ENCODE measurements at regions not wholly inside any gene's neighbourhood (a gene's known extent, or its start where the extent isn't known, plus 50 kb on each side); places are given as distances from the start of the nearest gene placed in this dataset.

DNA sequence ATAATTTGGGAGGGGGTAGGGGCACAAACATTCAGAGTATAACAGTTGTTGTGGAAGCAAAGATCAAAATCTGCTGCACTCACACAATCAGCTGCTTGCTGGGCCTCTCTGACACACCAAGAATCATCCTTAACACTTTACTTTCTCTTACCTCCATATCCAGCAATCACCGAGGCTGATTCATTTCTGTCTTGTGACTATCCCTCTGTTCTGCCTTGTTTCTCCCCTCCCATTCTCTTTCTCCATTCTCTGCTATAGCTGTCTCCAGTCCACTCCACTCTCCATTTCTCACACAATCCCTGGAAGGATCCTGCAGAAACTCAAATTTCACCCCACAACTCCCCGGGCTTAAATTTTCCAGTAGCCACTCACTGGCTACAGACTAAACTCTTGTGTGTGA lies 91.8 kb upstream of the NGF start:
- no peak overlapping the region for H3K27ac Mint-ChIP-seq
- no peaks in the 10 kb centered on the region for H3K9me3 Mint-ChIP-seq
- no peaks in the 10 kb centered on the region for H3K4me1 Mint-ChIP-seq
- CTCF ChIA-PET: no interaction called here
- no peak overlapping the region for H3K4me3 Mint-ChIP-seq
- DNase-seq: no peak
- H3K36me3 Mint-ChIP-seq (ENCODE audit: low read depth): no peaks in the 10 kb centered on the region
- H3K27me3 Mint-ChIP-seq: peaks cover 4% of the 10 kb centered on the region
- POLR2A ChIA-PET: no interaction called here

DNA sequence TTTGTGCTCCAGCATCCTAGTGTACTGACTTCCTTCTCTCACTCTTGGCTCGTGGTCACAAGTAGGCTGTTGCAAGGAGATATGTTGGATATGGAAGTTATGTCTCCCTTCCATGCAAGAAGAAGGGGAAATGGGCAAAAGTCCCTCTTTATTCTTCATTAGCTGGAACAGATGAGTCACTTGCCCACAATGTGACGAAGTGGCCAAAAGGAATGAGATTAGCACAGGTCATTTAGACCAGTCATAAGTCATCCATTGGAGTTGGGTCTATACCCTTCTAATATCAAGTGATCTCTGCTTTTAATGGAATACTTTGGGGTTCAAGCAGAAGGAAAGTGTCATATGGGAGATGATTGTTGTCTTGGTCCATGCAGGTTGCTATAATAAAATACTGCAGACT lies 91.2 kb upstream of the NGF start:
- Mint-ChIP-seq H3K36me3 (ENCODE audit: low read depth) (no peaks in the 10 kb centered on the region), H3K4me1 (no peaks in the 10 kb centered on the region), H3K9me3 (no peaks in the 10 kb centered on the region), H3K27me3 (peaks cover 4% of the 10 kb centered on the region), H3K27ac (no peak overlapping the region), H3K4me3 (no peak overlapping the region)
- no peak for DNase-seq
- ChIA-PET POLR2A (no interaction called here), CTCF (no interaction called here)

DNA sequence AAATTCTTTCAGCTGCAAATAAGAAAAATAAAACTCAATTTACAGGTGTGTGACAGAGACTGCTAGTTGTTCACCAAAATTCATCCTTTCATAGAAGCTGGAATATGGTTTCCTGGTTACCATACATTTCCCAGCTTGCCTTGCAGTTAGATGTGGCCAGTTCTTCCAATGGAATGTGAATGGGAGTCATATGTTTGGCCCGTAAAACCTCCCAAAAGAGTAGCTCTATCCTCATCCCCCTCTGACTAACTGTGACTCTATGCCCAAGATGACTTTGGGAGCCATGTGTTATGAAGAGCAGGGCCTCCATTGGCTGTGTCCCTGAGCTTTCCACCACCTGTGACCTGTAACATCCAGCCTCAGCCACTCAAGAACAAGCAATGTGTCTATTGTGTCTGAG lies 90.6 kb upstream of the NGF start:
- Mint-ChIP-seq H3K27ac (no peak overlapping the region), H3K9me3 (no peaks in the 10 kb centered on the region), H3K4me1 (no peaks in the 10 kb centered on the region), H3K27me3 (peaks cover 9% of the 10 kb centered on the region), H3K36me3 (ENCODE audit: low read depth) (no peaks in the 10 kb centered on the region), H3K4me3 (no peak overlapping the region)
- DNase-seq: no peak
- POLR2A ChIA-PET: no interaction called here
- CTCF ChIA-PET: no interaction called here

DNA sequence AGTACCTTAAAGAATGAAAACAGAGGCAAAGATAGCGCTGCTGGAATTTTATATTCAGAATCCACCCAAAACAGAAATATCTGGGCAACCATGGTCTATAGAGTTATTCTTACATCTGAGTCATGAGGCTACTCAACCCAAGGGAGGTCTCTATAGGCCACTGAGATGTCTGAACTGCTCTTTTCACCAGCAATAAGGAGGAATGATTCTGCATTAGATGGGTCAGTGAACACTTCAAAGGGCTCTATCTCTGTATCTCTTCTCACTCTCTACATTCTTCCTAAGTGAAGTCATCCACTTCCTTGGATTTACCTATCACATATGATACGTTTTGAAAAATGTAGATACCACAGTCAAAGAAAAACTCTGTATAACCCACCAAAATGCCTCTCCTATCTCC lies 90.2 kb upstream of the NGF start:
- Mint-ChIP-seq H3K27me3 (peaks cover 5% of the 10 kb centered on the region), H3K4me1 (no peaks in the 10 kb centered on the region)
- CTCF ChIA-PET: no interaction called here

DNA sequence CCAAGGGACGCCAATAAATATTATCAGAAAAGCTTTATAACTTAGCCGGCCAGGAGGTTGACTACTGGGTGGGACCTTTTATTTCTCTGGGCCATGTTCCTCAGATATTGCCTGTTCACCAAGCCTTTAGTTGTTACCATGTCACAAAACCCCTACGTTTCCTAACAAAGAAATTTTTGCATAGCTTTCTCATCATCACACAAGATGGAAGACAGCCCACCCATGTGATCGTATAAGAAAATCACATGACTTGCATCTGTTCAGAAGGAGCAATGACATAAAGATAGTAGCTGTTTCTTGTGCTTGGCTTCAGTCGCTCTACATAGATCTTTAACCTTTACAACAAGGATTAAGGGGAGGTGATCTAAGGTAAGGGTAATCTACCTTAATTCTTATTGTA lies 88.9 kb upstream of the NGF start:
- no peak overlapping the region for H3K4me3 Mint-ChIP-seq
- no peak for DNase-seq
- H3K4me1 Mint-ChIP-seq: no peaks in the 10 kb centered on the region
- H3K27ac Mint-ChIP-seq: no peak overlapping the region
- H3K27me3 Mint-ChIP-seq: peaks cover 5% of the 10 kb centered on the region
- CTCF ChIA-PET: no interaction called here
- H3K9me3 Mint-ChIP-seq: no peaks in the 10 kb centered on the region
- H3K36me3 Mint-ChIP-seq (ENCODE audit: low read depth): no peaks in the 10 kb centered on the region
- POLR2A ChIA-PET: no interaction called here

More for the DNA sequence above, 90.2 kb upstream of the NGF start:
- Mint-ChIP-seq H3K4me3 (no peak overlapping the region), H3K9me3 (no peaks in the 10 kb centered on the region), H3K36me3 (ENCODE audit: low read depth) (no peaks in the 10 kb centered on the region), H3K27ac (no peak overlapping the region)
- POLR2A ChIA-PET: no interaction called here
- no peak for DNase-seq

DNA sequence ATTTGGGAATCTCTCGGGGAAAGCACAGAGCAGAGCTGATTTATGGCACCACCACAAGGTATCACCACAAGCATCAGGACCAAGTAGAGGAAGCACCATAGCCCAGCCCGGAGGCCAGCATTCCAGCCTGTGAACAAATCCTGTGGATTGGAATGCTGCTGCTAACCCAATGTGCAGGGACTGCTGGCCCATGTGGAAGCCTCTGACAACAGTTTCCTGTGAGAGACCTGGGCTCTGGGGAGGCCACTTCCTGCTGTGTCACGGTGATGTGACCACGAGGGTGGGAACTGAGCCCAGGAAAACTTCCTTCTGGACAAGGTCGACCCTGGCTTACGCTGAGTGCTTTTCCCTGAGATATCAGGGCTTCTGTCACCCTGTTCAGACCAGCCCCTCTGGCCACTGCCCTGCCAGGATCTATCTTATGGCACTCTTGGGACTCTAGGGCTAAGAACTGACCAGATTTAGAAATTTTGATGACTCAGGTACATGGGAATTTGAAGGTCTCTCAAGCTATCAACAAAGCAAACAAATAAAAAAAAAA lies 88.3 kb upstream of the NGF start:
- no peaks in the 10 kb centered on the region for H3K4me1 Mint-ChIP-seq
- H3K4me3 Mint-ChIP-seq: no peak overlapping the region
- H3K9me3 Mint-ChIP-seq: no peaks in the 10 kb centered on the region
- ChIA-PET CTCF (no interaction called here), POLR2A (no interaction called here)
- no peak for DNase-seq
- peaks cover 5% of the 10 kb centered on the region for H3K27me3 Mint-ChIP-seq
- no peaks in the 10 kb centered on the region for H3K36me3 Mint-ChIP-seq (ENCODE audit: low read depth)
- H3K27ac Mint-ChIP-seq: no peak overlapping the region

DNA sequence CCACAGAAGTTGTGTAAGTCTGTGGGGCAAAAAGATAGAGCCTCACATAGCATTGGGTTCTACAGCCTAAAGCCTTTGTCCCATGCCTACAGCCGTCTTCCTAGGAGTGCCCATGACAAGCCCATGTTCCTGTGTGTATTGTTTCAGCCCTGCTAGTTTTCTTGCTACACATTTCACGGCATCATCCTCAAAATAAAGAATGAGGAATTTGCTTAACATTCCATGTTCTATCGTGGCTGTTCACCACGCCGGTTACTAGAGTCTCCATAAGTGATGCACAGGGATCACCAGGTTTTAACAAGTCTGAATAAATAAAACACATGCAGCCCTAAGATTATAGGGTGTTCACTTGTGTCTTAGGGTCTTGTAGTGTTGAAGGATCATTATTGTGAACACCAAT lies 87.4 kb upstream of the NGF start:
- no peak for DNase-seq
- H3K4me1 Mint-ChIP-seq: no peaks in the 10 kb centered on the region
- peaks cover 5% of the 10 kb centered on the region for H3K27me3 Mint-ChIP-seq
- no peak overlapping the region for H3K27ac Mint-ChIP-seq
- H3K9me3 Mint-ChIP-seq: no peaks in the 10 kb centered on the region
- ChIA-PET CTCF (no interaction called here), POLR2A (no interaction called here)
- H3K4me3 Mint-ChIP-seq: no peak overlapping the region
- H3K36me3 Mint-ChIP-seq (ENCODE audit: low read depth): no peaks in the 10 kb centered on the region

DNA sequence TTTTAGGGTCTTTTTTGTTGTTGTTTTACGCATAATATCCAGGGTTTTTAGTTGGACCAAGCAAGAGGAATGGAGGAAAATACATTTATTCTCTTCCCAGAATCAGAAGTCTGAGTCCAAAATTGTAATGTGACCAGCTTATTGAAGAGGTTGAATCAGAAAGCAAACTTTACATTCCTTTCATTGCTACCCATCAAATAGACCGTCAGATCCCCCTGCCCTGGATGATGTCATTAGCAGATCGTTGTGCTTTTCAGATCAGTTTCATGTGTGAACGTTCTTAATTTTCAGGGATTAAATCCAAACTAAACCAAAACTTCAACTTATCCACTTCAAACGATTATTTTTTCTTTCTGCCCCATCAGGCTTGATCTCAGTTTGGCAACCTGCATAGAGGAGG lies 85.7 kb upstream of the NGF start:
- DNase-seq: no peak
- Mint-ChIP-seq H3K9me3 (no peaks in the 10 kb centered on the region), H3K36me3 (ENCODE audit: low read depth) (no peaks in the 10 kb centered on the region), H3K27me3 (peaks cover 7% of the 10 kb centered on the region), H3K4me3 (no peak overlapping the region), H3K4me1 (no peaks in the 10 kb centered on the region), H3K27ac (no peak overlapping the region)
- ChIA-PET CTCF (no interaction called here), POLR2A (no interaction called here)

DNA sequence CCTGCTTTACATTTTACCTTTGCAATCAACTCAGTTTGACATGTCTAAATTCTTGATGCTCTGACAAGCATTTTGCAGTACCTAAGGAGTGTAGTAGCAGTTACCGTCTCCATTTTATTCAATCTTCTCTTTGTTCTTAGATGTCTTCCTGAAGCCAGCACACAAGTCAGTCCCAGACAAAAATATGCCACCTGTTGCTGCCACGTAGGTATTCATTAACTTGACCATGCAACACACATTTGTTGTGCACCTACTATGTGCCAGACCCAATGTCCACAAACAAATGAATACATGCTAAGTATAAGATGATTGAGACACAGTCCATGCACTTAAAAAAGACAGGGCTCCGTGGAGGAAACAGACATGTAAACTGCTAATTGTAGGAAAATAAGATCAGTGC lies 81.5 kb upstream of the NGF start:
- CTCF ChIA-PET: no interaction called here
- no peaks in the 10 kb centered on the region for H3K4me1 Mint-ChIP-seq

DNA sequence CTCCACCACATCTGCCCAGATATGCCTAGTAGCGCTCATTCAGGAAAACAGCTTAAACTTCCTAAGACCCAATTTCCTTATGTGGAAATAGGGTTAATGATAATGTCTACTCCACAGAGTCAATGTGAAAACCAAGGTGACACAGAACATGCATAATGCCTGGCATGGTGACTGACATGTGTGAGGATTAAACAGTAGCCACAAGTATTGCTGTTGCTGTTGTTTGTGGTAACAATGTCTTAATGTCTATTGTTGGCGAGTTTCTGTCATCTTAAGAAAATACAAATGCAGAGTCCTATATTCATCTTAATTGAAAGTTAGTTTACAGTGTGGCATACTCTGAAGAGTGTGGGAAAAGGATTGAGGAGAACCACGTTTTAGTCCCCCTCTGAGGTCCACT lies 75.6 kb upstream of the NGF start:
- DNase-seq: no peak
- no peaks in the 10 kb centered on the region for H3K9me3 Mint-ChIP-seq
- no peak overlapping the region for H3K4me3 Mint-ChIP-seq
- POLR2A ChIA-PET: no interaction called here
- H3K36me3 Mint-ChIP-seq (ENCODE audit: low read depth): no peaks in the 10 kb centered on the region
- CTCF ChIA-PET: no interaction called here
- no peak overlapping the region for H3K27ac Mint-ChIP-seq
- no peaks in the 10 kb centered on the region for H3K27me3 Mint-ChIP-seq
- H3K4me1 Mint-ChIP-seq: no peaks in the 10 kb centered on the region

More for the DNA sequence above, 81.5 kb upstream of the NGF start:
- Mint-ChIP-seq H3K4me3 (no peak overlapping the region), H3K27me3 (peaks cover 7% of the 10 kb centered on the region), H3K27ac (no peak overlapping the region), H3K9me3 (no peaks in the 10 kb centered on the region), H3K36me3 (ENCODE audit: low read depth) (no peaks in the 10 kb centered on the region)
- POLR2A ChIA-PET: no interaction called here
- no peak for DNase-seq

DNA sequence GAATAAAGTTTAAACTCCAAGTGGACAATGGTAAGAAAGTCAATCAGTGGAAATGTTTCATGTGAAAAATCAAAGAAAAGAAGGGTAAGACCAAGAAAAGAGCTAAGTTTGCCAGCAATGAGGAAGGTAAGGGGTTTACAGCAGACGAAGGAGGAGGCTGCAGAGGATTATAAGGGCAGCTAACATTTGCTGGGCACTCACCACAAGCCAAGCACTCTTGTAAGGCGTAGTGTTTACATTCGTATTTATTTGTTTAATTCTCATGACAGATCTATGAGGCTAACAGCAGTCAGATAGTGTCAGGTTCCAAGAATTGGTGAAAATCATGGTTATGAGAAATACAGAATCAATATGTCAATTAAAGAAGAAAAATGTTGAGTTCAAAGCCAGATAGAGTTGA lies 75.2 kb upstream of the NGF start:
- H3K9me3 Mint-ChIP-seq: no peaks in the 10 kb centered on the region
- ChIA-PET POLR2A (no interaction called here), CTCF (no interaction called here)
- no peak overlapping the region for H3K4me3 Mint-ChIP-seq
- no peak overlapping the region for H3K27ac Mint-ChIP-seq
- H3K27me3 Mint-ChIP-seq: no peaks in the 10 kb centered on the region
- no peak for DNase-seq
- no peaks in the 10 kb centered on the region for H3K36me3 Mint-ChIP-seq (ENCODE audit: low read depth)
- no peaks in the 10 kb centered on the region for H3K4me1 Mint-ChIP-seq

DNA sequence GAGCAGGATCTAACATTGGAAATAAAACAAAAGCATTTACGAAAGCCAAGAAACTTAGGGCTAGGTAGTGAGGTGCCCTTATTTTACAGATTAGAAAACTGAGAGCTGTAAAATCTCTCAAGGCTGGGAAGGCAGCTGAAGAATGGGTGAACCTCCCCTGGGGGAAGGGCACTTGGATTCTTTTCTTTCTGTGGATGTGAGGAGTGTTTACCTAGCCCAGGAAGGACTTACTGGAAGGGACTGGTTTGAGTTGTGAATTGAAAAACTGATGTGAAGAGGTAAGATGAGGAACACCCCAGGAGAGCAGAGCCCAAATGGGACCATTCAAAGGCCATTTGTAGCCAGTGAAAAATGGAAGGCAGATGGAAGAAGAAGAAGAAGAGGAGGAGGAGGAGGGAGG lies 74.7 kb upstream of the NGF start:
- no peak for DNase-seq
- CTCF ChIA-PET: no interaction called here
- H3K9me3 Mint-ChIP-seq: no peaks in the 10 kb centered on the region
- no peaks in the 10 kb centered on the region for H3K36me3 Mint-ChIP-seq (ENCODE audit: low read depth)
- no peaks in the 10 kb centered on the region for H3K4me1 Mint-ChIP-seq
- H3K27me3 Mint-ChIP-seq: no peaks in the 10 kb centered on the region
- no peak overlapping the region for H3K27ac Mint-ChIP-seq
- no peak overlapping the region for H3K4me3 Mint-ChIP-seq
- POLR2A ChIA-PET: no interaction called here

DNA sequence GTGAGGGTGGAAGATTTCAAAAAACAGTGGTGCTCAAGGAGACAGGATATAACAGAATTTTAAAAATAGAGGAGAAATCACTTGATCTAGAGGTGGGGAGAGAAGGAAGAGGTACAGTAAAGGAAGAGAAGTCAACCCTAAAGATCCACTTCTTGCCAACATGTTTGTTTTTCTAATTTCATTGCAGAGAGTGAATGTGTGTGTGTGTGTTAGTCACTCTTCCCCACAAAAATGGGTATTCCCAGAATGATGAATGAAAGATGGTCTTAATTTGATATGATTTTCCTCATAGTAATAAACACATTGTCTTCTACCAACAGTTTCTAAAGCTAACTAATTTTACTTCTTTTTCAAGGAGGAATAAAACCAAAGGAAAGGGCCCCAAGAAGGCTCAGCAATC lies 74.2 kb upstream of the NGF start:
- H3K4me3 Mint-ChIP-seq: no peak overlapping the region
- DNase-seq: no peak
- no peaks in the 10 kb centered on the region for H3K36me3 Mint-ChIP-seq (ENCODE audit: low read depth)
- POLR2A ChIA-PET: no interaction called here
- no peaks in the 10 kb centered on the region for H3K4me1 Mint-ChIP-seq
- no peak overlapping the region for H3K27ac Mint-ChIP-seq
- no peaks in the 10 kb centered on the region for H3K9me3 Mint-ChIP-seq
- CTCF ChIA-PET: no interaction called here
- no peaks in the 10 kb centered on the region for H3K27me3 Mint-ChIP-seq

DNA sequence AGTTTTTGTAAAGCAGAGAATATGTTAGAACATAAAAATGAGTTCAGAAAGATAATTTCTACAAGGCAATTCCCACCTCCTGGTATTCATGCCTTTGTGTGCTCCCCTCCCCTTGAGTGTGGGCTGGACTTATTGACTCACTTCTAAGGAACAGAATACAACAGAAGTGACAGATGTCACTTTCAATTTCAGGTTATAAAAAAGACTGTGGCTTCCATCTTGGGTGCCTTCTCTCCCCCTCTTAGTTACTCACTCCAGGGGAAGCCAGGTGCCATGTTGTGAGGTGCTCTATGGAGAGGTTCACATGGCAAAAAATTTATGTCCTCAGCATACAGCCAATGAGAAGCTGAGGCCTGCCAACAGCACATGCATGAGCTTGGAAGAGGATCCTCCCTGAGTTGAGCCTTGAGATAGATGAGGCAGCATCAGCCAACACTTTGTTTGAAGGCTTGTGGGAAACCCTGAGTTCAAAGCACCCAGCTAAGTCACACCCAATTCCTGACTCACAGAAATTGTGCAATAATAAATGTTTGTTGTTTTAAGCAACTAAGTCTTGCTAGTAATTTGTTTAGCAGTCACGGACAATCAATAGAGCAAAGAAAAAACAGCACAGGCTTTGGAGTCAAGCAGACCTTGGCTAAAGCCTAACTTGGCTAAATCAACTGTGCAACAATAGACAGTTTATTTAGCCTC lies 73.5 kb upstream of the NGF start:
- Mint-ChIP-seq H3K4me3 (no peak overlapping the region), H3K9me3 (no peaks in the 10 kb centered on the region), H3K4me1 (no peaks in the 10 kb centered on the region), H3K27me3 (no peaks in the 10 kb centered on the region), H3K36me3 (ENCODE audit: low read depth) (no peaks in the 10 kb centered on the region), H3K27ac (no peak overlapping the region)
- CTCF ChIA-PET: no interaction called here
- POLR2A ChIA-PET: no interaction called here
- no peak for DNase-seq

Data from activated CD4-positive, alpha-beta memory T cell treated with anti-CD3 and anti-CD28 coated beads, Interleukin-2, amount 10 ng/mL, durations not matched to agents 7 days and 5 days (primary cell).